Heart left ventricle (tissue), 16 donors: ENCODE measurements at regions not wholly inside any gene's neighbourhood (a gene's known extent, or its start where the extent isn't known, plus 50 kb on each side); places are given as distances from the start of the nearest gene placed in this dataset.

Experiments
- ATAC-seq, 4 donors: fragments of 200-7000 bp; cut with Tn5 transposase; one replicate each; pipeline ENCODE4 v1.9.1; 2020 to 2022; ENCODE audit warnings: moderate library complexity in 4 of 4, mild to moderate bottlenecking in 3 of 4, moderate number of reproducible peaks in 1 of 4
- DNase-seq, 5 donors: peaks; one replicate each; pipeline ENCODE4 v3.0.0-alpha.2; 2020
- H3K27ac ChIP-seq, 12 donors: fragments of 200-600 bp; sonication (generic) in 4 of 12; one replicate each; pipeline versions ENCODE4 v1.5.0 to v1.8.0; 2016 to 2022; ENCODE audit warnings: mild to moderate bottlenecking in 2 of 12
- H3K27me3 ChIP-seq, 9 donors: fragments of 200-600 bp; sonication (generic) in 2 of 9; one replicate each; pipeline versions ENCODE4 v1.5.1 to v1.8.0; 2016 to 2022; ENCODE audit warnings: mild to moderate bottlenecking in 3 of 9
- H3K36me3 ChIP-seq, 9 donors: fragments of 200-600 bp; sonication (generic) in 2 of 9; one replicate each; pipeline versions ENCODE4 v1.5.0 to v1.8.0; 2018 to 2022; ENCODE audit warnings: mild to moderate bottlenecking in 2 of 9
- H3K4me1 ChIP-seq, 12 donors: fragments of 200-600 bp; sonication (generic) in 4 of 12; one replicate each; pipeline versions ENCODE4 v1.5.0 to v1.8.0; 2016 to 2022; ENCODE audit warnings: mild to moderate bottlenecking in 3 of 12
- H3K4me3 ChIP-seq, 12 donors: fragments of 200-600 bp; sonication (generic) in 4 of 12; one replicate each; pipeline versions ENCODE4 v1.5.0 to v1.8.0; 2017 to 2022; ENCODE audit warnings: mild to moderate bottlenecking in 9 of 12, moderate library complexity in 4 of 12
- H3K9me3 ChIP-seq, 12 donors: fragments of 200-600 bp; sonication (generic) in 4 of 12; one replicate each; pipeline versions ENCODE4 v1.5.0 to v1.8.0; 2016 to 2022; ENCODE audit warnings: mild to moderate bottlenecking in 1 of 12
- CTCF ChIP-seq, 12 donors: fragments of 200-600 bp; sonication (generic) in 4 of 12; IDR thresholded peaks; one replicate each; pipeline versions ENCODE4 v1.5.0 to v1.8.0; 2018 to 2022; ENCODE audit warnings: antibody characterized with exemption in 12 of 12, mild to moderate bottlenecking in 5 of 12
- POLR2A ChIP-seq, 2 donors: fragments of 450-650 bp; IDR thresholded peaks; one replicate each; pipeline ENCODE4 v1.6.1; 2017; ENCODE audit warnings: antibody characterized with exemption in 2 of 2, mild to moderate bottlenecking in 2 of 2, moderate library complexity in 2 of 2
- WGBS, 4 donors: extraction: QIAGEN DNeasy Blood & Tissue Kit in 2 of 4; methylation state at CpG; one replicate each; pipeline versions ENCODE4 v1.1.5 to v1.1.7; 2013 to 2018; 5-methylcytosine and 5-hydroxymethylcytosine counted together
- intact Hi-C, 10 donors: fragments of 100-400 bp; cut with DNase I; formaldehyde crosslinking; loops; one replicate each; pipeline versions ENCODE4 v1.11.1 to v1.14.2; 2022
- donor health status: ischemic (EF 13 %, LVEDD 7.1; RV severe dilation, severe dysfunction).
- donor health status: healthy with polysubstance abuse.
- donor health status: DM: no; HTN: yes; CAD: no.
- donor health status: DM: no; HTN: no; CAD: no.
- donor health status: ischemic (EF 25% LVEDD 6.9; RV normal size, moderate dysfunction).
- donor health status: ischemic (EF 25% LVEDD 5.7; RV mildly dilated, moderate dysfunction).
- donor health status: healthy.
- donor health status: DM: yes; HTN: yes; CAD: no.
- donor health status: ischemic (EF 35%, LVEDD 5.7; RV mildly dilated, moderate dysfunction).
- donor health status: nonischemic (EF 11% LVEDD 7.7; RV severe dilation, severe dysfunction).
- donor health status: DM: yes; HTN: yes; CAD: no.
- donor health status: PGD.
- donor health status: ischemic (EF 29% LVEDD 5.4; RV normal size, mild dysfunction).
- donor health status: nonischemic (EF 23%, LVEDD 6.1; RV moderate dilation, normal function).

DNA sequence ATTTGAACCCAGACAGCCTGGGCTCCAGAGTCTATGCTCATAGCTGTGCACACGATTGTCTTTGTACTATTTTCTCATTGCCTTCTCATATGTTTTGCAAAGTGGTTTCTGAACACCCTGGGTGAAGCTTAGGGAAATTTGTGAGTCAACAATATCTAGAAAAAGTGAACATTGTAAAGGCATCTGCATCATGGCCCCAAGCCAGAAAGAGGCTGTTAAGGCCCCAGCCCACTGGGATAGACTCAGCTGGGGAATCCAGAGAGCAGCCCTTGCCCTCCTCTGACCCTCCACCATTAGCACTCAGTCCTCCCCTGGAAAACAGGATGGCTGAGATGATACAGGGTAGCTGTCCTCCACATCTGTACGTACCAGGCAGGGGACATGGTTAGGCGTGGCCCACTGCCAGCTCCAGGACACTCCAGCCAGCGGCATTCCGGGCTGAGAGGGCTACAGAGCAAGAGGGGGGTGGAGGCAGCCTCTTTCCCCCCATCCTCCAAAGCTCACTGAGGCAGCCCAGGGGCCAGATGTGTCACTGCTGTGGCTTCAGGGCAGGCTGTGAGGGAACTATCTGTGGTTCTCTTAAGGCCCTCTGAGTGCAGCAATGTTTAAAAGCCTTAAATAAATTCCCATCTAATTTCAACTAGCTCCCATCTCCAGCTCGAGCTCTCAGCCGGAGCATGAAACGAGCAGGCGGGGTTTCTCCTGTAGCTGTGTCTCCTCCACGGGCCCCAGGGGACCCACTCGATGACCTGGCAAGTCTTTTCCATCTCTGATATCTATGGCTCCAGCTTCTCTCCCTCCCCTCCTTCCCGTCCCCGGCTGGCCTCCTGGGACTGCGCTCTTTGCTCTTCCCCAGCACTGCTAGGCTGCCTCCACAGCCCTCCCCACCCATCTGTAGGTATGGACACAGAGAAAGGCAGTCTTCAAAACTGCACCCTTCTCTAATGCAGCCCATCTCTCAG lies 209.4 kb upstream of the LRFN2 start:
- Histone ChIP-seq H3K36me3 (no peaks in the 10 kb centered on the region), H3K27me3 (no peaks in the 10 kb centered on the region), H3K4me1 (peaks cover 0 to 10% (median 0%) of the 10 kb centered on the region in 12 donors), H3K4me3 (no peak overlapping the region), H3K9me3 (no peaks in the 10 kb centered on the region), H3K27ac (no peak overlapping the region)
- WGBS, 4 donors: 43 to 64% (median 50%) methylated on average over 12 to 14 of the region's 14 CpGs
- DNase-seq (peak; percentile 52 to 82 (median 60)), ATAC-seq (peak in 3 of 4 donors; percentile 29 to 49 (median 34))
- TF ChIP-seq POLR2A (IDR thresholded peaks at IDR 0.05) (no peak), CTCF (IDR thresholded peaks at IDR 0.05) (no peak)
- intact Hi-C loops: no loop called here

- no peaks in the 10 kb centered on the region for H3K36me3 ChIP-seq
- WGBS, 4 donors: 88 to 100% (median 94%) methylated on average over 2 of the region's 2 CpGs
Observed at GRCh38 chr6:40794586-40794985, 207.4 kb upstream of the LRFN2 start.

GRCh38 chr6:40792183-40792582 lies 205.0 kb upstream of the LRFN2 start:
- Histone ChIP-seq H3K27ac (no peak overlapping the region), H3K4me3 (no peak overlapping the region), H3K36me3 (no peaks in the 10 kb centered on the region), H3K9me3 (no peaks in the 10 kb centered on the region), H3K4me1 (peaks cover 0 to 17% (median 5%) of the 10 kb centered on the region in 12 donors), H3K27me3 (no peaks in the 10 kb centered on the region)
- TF ChIP-seq POLR2A (IDR thresholded peaks at IDR 0.05) (no peak), CTCF (IDR thresholded peaks at IDR 0.05) (no peak)
- ATAC-seq (no peak), DNase-seq (no peak)
- 93 to 96% (median 95%) methylated on average over 2 of the region's 2 CpGs for WGBS, 4 donors
- intact Hi-C loops: no loop called here

More at GRCh38 chr6:40794586-40794985, 207.4 kb upstream of the LRFN2 start:
- TF ChIP-seq CTCF (IDR thresholded peaks at IDR 0.05) (no peak), POLR2A (IDR thresholded peaks at IDR 0.05) (no peak)
- ATAC-seq (no peak), DNase-seq (no peak)
- Histone ChIP-seq H3K4me3 (no peak overlapping the region), H3K4me1 (peaks cover 0 to 10% (median 0%) of the 10 kb centered on the region in 12 donors), H3K27ac (no peak overlapping the region), H3K27me3 (no peaks in the 10 kb centered on the region), H3K9me3 (no peaks in the 10 kb centered on the region)
- intact Hi-C loops: no loop called here

GRCh38 chr6:40791004-40791403 lies 203.8 kb upstream of the LRFN2 start:
- H3K27me3 ChIP-seq: no peaks in the 10 kb centered on the region
- WGBS, 4 donors: 42 to 81% (median 55%) methylated on average over 4 of the region's 4 CpGs
- no peak for DNase-seq
- no peak for TF ChIP-seq CTCF (IDR thresholded peaks at IDR 0.05)
- TF ChIP-seq POLR2A (IDR thresholded peaks at IDR 0.05): no peak
- no peaks in the 10 kb centered on the region for H3K36me3 ChIP-seq
- no peaks in the 10 kb centered on the region for H3K9me3 ChIP-seq
- peaks cover 0 to 12% (median 5%) of the 10 kb centered on the region in 12 donors for H3K4me1 ChIP-seq
- no peak overlapping the region for H3K27ac ChIP-seq
- intact Hi-C loops: no loop called here
- H3K4me3 ChIP-seq: no peak overlapping the region
- no peak for ATAC-seq
